ENCODE measurements at regions not wholly inside any gene's neighbourhood (a gene's known extent, or its start where the extent isn't known, plus 50 kb on each side); places are given as distances from the start of the nearest gene placed in this dataset.

GRCh38 chr13:39159846-39160370 is 121.7 kb downstream of the NHLRC3 start:
- no peaks in the 10 kb centered on the region; the same call in 1 of the 2 replicates for H3K27me3 ChIP-seq (replicated peaks; ENCODE audit: control insufficient read depth, insufficient read depth, low read length)
- DNase-seq (ENCODE audit: extremely low read depth, insufficient read length), result no peak

GRCh38 chr13:39167018-39167417 is 128.8 kb downstream of the NHLRC3 start:
- Histone ChIP-seq H3K36me3 (ENCODE audit: control insufficient read depth, insufficient read depth, low read length) (no peaks in the 10 kb centered on the region), H3K4me3 (replicated peaks; ENCODE audit: low read depth, low read length) (no peak overlapping the region), H3K27me3 (replicated peaks; ENCODE audit: control insufficient read depth, insufficient read depth, low read length) (no peaks in the 10 kb centered on the region; the same call in 1 of the 2 replicates)
- no peak for DNase-seq (ENCODE audit: extremely low read depth, insufficient read length)
- no peak for TF ChIP-seq CTCF (IDR thresholded peaks at IDR 0.05; ENCODE audit: insufficient read depth, low read length, poor library complexity, severe bottlenecking)

More at GRCh38 chr13:39159846-39160370, 121.7 kb downstream of the NHLRC3 start:
- TF ChIP-seq CTCF (IDR thresholded peaks at IDR 0.05; ENCODE audit: insufficient read depth, low read length, poor library complexity, severe bottlenecking), result no peak
- Histone ChIP-seq H3K36me3 (ENCODE audit: control insufficient read depth, insufficient read depth, low read length) (no peaks in the 10 kb centered on the region), H3K4me3 (replicated peaks; ENCODE audit: low read depth, low read length) (no peak overlapping the region)

DNA sequence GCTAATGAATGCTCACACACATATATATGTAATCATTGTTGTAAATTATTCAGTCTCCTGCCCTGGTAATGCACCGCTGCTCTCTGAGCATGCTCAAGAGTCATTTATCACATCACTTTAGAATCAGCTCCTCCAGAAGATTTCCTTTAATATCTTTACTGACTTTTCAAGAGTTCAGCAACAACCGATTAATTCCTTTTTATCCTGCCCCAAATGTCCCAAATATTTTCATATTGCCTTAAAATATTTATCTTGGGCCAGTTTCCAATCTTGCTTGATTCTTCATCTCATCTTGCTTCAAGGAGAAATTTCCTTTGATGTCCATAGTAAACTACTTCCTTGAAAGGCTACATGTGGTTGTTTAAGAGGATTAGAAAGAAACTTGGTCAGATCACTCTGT is 132.5 kb downstream of the NHLRC3 start:
- no peak overlapping the region for H3K4me3 ChIP-seq (replicated peaks; ENCODE audit: low read depth, low read length)
- no peaks in the 10 kb centered on the region; the same call in 1 of the 2 replicates for H3K27me3 ChIP-seq (replicated peaks; ENCODE audit: control insufficient read depth, insufficient read depth, low read length)
- no peak for DNase-seq (ENCODE audit: extremely low read depth, insufficient read length)
- H3K36me3 ChIP-seq (ENCODE audit: control insufficient read depth, insufficient read depth, low read length), result no peaks in the 10 kb centered on the region
- no peak for TF ChIP-seq CTCF (IDR thresholded peaks at IDR 0.05; ENCODE audit: insufficient read depth, low read length, poor library complexity, severe bottlenecking)

DNA sequence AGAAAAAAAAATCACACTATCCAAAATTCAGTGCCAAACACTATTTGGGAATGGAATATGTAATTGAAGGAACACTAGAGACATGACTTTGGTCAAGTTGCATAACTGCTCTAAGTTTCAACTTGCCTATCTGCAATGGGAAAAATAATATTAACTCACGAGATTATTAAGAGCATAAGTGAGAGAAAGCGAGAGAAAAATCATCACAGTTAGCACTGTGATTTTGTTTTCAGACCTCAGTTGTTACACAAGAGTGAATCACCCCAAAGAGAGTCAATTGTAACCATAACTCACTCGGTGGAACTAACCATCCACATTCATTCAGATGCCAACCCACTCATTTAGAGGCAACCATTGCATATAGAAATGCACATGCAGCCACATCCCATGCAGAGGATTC is 147.1 kb downstream of the NHLRC3 start:
- H3K27me3 ChIP-seq (replicated peaks; ENCODE audit: control insufficient read depth, insufficient read depth, low read length), result no peaks in the 10 kb centered on the region
- TF ChIP-seq CTCF (IDR thresholded peaks at IDR 0.05; ENCODE audit: insufficient read depth, low read length, poor library complexity, severe bottlenecking), result no peak
- H3K4me3 ChIP-seq (replicated peaks; ENCODE audit: low read depth, low read length), result no peak overlapping the region
- no peak for DNase-seq (ENCODE audit: extremely low read depth, insufficient read length)
- H3K36me3 ChIP-seq (ENCODE audit: control insufficient read depth, insufficient read depth, low read length), result no peaks in the 10 kb centered on the region

DNA sequence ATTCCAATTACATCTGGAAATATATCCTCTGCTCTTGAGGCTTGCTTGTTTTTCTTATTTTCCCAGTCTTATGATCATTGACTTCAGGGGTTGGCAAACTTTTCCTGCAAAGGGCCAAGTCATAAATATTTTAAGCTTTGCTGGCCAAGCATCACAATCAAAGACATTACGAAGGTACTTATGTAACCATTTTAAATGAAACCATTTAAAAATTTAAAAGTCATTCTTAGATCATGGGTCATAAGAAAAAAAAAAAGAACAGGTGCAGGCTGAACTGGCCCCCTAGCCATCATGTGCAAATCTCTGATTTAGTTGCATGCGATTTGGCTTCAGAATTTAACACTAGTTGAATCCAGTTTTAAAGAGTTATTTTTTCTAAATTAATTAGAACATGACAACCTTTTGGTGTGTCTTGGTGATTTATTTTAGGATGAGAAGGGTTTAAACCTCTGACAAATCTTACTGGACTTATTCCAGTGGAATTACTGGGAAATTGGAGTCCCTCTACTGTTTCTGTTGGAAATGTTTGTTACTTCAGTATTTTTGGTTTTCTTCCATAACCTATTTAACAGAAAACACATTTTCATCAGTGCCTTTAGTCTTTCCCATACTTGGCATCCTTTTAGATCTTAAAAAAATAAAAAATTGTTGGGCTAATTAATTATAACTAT is 148.1 kb downstream of the NHLRC3 start:
- TF ChIP-seq CTCF (IDR thresholded peaks at IDR 0.05; ENCODE audit: insufficient read depth, low read length, poor library complexity, severe bottlenecking), result no peak
- no peaks in the 10 kb centered on the region for H3K36me3 ChIP-seq (ENCODE audit: control insufficient read depth, insufficient read depth, low read length)
- H3K4me3 ChIP-seq (replicated peaks; ENCODE audit: low read depth, low read length), result no peak overlapping the region
- H3K27me3 ChIP-seq (replicated peaks; ENCODE audit: control insufficient read depth, insufficient read depth, low read length), result no peaks in the 10 kb centered on the region
- no peak for DNase-seq (ENCODE audit: extremely low read depth, insufficient read length)
